ENCODE measurements at regions not wholly inside any gene's neighbourhood (a gene's known extent, or its start where the extent isn't known, plus 50 kb on each side); places are given as distances from the start of the nearest gene placed in this dataset.

GRCh38 chr19:30780032-30780431 lies 407.8 kb downstream of the ZNF536 start:
- no peak for DNase-seq

GRCh38 chr19:30778961-30779715 lies 407.0 kb downstream of the ZNF536 start:
- DNase-seq, result no peak

GRCh38 chr19:30778061-30778460 lies 405.9 kb downstream of the ZNF536 start:
- no peak for DNase-seq

GRCh38 chr19:30775956-30776355 lies 403.8 kb downstream of the ZNF536 start:
- DNase-seq, result no peak

GRCh38 chr19:30774252-30774766 lies 402.1 kb downstream of the ZNF536 start:
- no peak for DNase-seq

- no peak for DNase-seq
Observed at GRCh38 chr19:30762651-30763050, 390.5 kb downstream of the ZNF536 start.

- DNase-seq, result no peak
Observed at GRCh38 chr19:30760014-30760413, 387.8 kb downstream of the ZNF536 start.

GRCh38 chr19:30757837-30758617 lies 385.8 kb downstream of the ZNF536 start:
- DNase-seq, result no peak

GRCh38 chr19:30757104-30757836 lies 385.1 kb downstream of the ZNF536 start:
- no peak for DNase-seq

- no peak for DNase-seq
Observed at GRCh38 chr19:30755581-30755980, 383.4 kb downstream of the ZNF536 start.

- no peak for DNase-seq
Observed at GRCh38 chr19:30754162-30754561, 382.0 kb downstream of the ZNF536 start.

GRCh38 chr19:30752876-30753275 lies 380.7 kb downstream of the ZNF536 start:
- no peak for DNase-seq

- no peak for DNase-seq
Observed at GRCh38 chr19:30752201-30752600, 380.0 kb downstream of the ZNF536 start.

GRCh38 chr19:30745476-30745985 lies 373.3 kb downstream of the ZNF536 start:
- DNase-seq, result no peak

GRCh38 chr19:30744741-30745475 lies 372.7 kb downstream of the ZNF536 start:
- DNase-seq, result no peak

GRCh38 chr19:30743702-30744101 lies 371.5 kb downstream of the ZNF536 start:
- no peak for DNase-seq

GRCh38 chr19:30743011-30743410 lies 370.8 kb downstream of the ZNF536 start:
- DNase-seq, result no peak

- DNase-seq, result no peak
Observed at GRCh38 chr19:30742406-30742938, 370.3 kb downstream of the ZNF536 start.

GRCh38 chr19:30741566-30741965 lies 369.4 kb downstream of the ZNF536 start:
- no peak for DNase-seq

GRCh38 chr19:30739394-30739793 lies 367.2 kb downstream of the ZNF536 start:
- no peak for DNase-seq

GRCh38 chr19:30738047-30738446 lies 365.9 kb downstream of the ZNF536 start:
- no peak for DNase-seq

- DNase-seq, result no peak
Observed at GRCh38 chr19:30734669-30735068, 362.5 kb downstream of the ZNF536 start.
